Hepatocyte (in vitro differentiated cells): ENCODE measurements at regions not wholly inside any gene's neighbourhood (a gene's known extent, or its start where the extent isn't known, plus 50 kb on each side); places are given as distances from the start of the nearest gene placed in this dataset. TPM values are rescaled to one million over a fixed set of nuclear protein-coding genes. Genes with fewer than 3 reads are reported as not detected.

Experiments
- DNase-seq: peaks from one replicate; pipeline ENCODE4 v3.0.0-alpha.2; 2016; ENCODE audit warnings: low spot score
- H2AFZ ChIP-seq: fragments of 200-600 bp; sonication (generic); 2 replicates; pipeline ENCODE4 v1.6.0; 2016; ENCODE audit warnings: antibody characterized with exemption, mild to moderate bottlenecking
- H3K27ac ChIP-seq: fragments of 200-600 bp; sonication (generic); 2 replicates; pipeline ENCODE4 v1.5.1; 2016; ENCODE audit warnings: mild to moderate bottlenecking
- H3K27me3 ChIP-seq: fragments of 200-600 bp; sonication (generic); 2 replicates; pipeline ENCODE4 v1.6.1; 2016
- H3K36me3 ChIP-seq: fragments of 200-600 bp; sonication (generic); replicated peaks from 2 replicates; pipeline ENCODE4 v1.5.1; 2016; ENCODE audit warnings: low read depth; ENCODE audit not compliant: insufficient read depth
- H3K4me1 ChIP-seq: fragments of 200-600 bp; sonication (generic); 2 replicates; pipeline ENCODE4 v1.5.1; 2016; ENCODE audit warnings: mild to moderate bottlenecking, moderate library complexity; ENCODE audit not compliant: insufficient read depth
- H3K4me2 ChIP-seq: fragments of 200-600 bp; sonication (generic); 2 replicates; pipeline ENCODE4 v1.6.0; 2016
- H3K4me3 ChIP-seq: fragments of 200-600 bp; sonication (generic); 2 replicates; pipeline ENCODE4 v1.5.1; 2016; ENCODE audit warnings: mild to moderate bottlenecking
- H3K79me2 ChIP-seq: fragments of 200-600 bp; sonication (generic); 2 replicates; pipeline ENCODE4 v1.6.0; 2017; ENCODE audit warnings: mild to moderate bottlenecking
- H3K9me2 ChIP-seq: fragments of 200-600 bp; sonication (generic); replicated peaks from 2 replicates; pipeline ENCODE4 v1.6.0; 2017; ENCODE audit warnings: mild to moderate bottlenecking; ENCODE audit not compliant: insufficient read depth
- H3K9me3 ChIP-seq: fragments of 200-600 bp; sonication (generic); 2 replicates; pipeline ENCODE4 v1.5.1; 2016; ENCODE audit warnings: low read depth, mild to moderate bottlenecking
- H4K20me1 ChIP-seq: fragments of 200-600 bp; sonication (generic); 2 replicates; pipeline ENCODE4 v1.6.0; 2016; ENCODE audit warnings: mild to moderate bottlenecking; ENCODE audit not compliant: insufficient read depth, poor library complexity, severe bottlenecking
- CTCF ChIP-seq: fragments of 200-600 bp; sonication (generic); IDR thresholded peaks from 2 replicates; pipeline ENCODE4 v1.5.1; 2016; ENCODE audit warnings: antibody characterized with exemption, mild to moderate bottlenecking; ENCODE audit not compliant: poor library complexity
- EZH2 ChIP-seq: fragments of 200-600 bp; sonication (generic); IDR thresholded peaks from 2 replicates; pipeline ENCODE4 v1.6.1; 2016; ENCODE audit warnings: antibody characterized with exemption, mild to moderate bottlenecking, borderline replicate concordance
- EZH2phosphoT487 ChIP-seq: fragments of 200-600 bp; sonication (generic); IDR thresholded peaks from one replicate; pipeline ENCODE4 v1.6.1; 2018; ENCODE audit warnings: antibody characterized with exemption, mild to moderate bottlenecking, low read depth, moderate library complexity; ENCODE audit not compliant: unreplicated experiment, severe bottlenecking
- WGBS: methylation state at CpG from one replicate; pipeline ENCODE4 v1.1.6; 2016; ENCODE audit warnings: low lambda C conversion rate; ENCODE audit errors: missing lambda C conversion rate; 5-methylcytosine and 5-hydroxymethylcytosine counted together
- small RNA-seq: library from RNA; depleted of rRNA; stranded (forward); fragments of <200 nt; gene quantifications from one replicate; pipeline ENCODE3, GENCODE V24; 2014

DNA sequence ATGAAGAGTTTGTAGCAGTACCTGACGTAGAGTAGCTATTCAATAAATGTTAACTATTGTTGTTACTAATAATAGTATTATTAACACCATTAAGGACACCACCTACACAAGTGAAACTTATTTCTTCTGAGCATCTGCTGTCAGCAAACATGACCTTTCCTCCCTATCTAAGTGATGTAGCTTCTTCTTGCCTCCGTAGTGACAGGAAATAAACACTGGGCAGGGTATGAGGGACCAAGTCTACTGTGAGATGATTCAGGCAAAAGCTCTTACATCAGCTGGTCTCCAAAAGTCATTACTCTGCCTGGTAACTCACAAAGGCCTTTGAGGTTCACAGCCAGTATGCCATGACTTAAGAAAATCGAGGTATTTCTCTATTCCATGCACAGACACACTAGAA lies 750.5 kb downstream of the CPS1 start:
- no peak for DNase-seq
- no peaks in the 10 kb centered on the region for H3K4me1 ChIP-seq
- no peaks in the 10 kb centered on the region for H3K27me3 ChIP-seq
- no peaks in the 10 kb centered on the region for H4K20me1 ChIP-seq
- no peaks in the 10 kb centered on the region for H3K9me3 ChIP-seq
- no peak for TF ChIP-seq CTCF
- TF ChIP-seq EZH2 = no peak
- TF ChIP-seq EZH2phosphoT487 = no peak
- no peaks in the 10 kb centered on the region for H3K9me2 ChIP-seq
- whole genome bisulfite sequencing = 82% methylated on average over 3 of the region's 3 CpGs
- H3K36me3 ChIP-seq = no peaks in the 10 kb centered on the region
- H3K27ac ChIP-seq = no peak overlapping the region
- no peak overlapping the region for H3K4me2 ChIP-seq
- no peak overlapping the region for H3K4me3 ChIP-seq
- H3K79me2 ChIP-seq = no peaks in the 10 kb centered on the region
- H2AFZ ChIP-seq = no peak overlapping the region

Small RNA genes in the stretch of these regions (small RNA-seq; reads per million reads assigned to genes)
- not detected for gene AC013404.1
